RWPE2 (cell line): ENCODE measurements at regions not wholly inside any gene's neighbourhood (a gene's known extent, or its start where the extent isn't known, plus 50 kb on each side); places are given as distances from the start of the nearest gene placed in this dataset.

Experiments
- ATAC-seq: fragments of 200-7000 bp; cut with Tn5 transposase; 3 replicates; pipeline ENCODE4 v1.9.1; 2021; ENCODE audit warnings: low read depth
- DNase-seq: peaks from one replicate; pipeline ENCODE4 v3.0.0-alpha.2; 2020; ENCODE audit warnings: low spot score
- H3K27ac ChIP-seq: fragments of 450-650 bp; 2 replicates; pipeline ENCODE4 v1.5.1; 2017; ENCODE audit warnings: mild to moderate bottlenecking; ENCODE audit not compliant: poor library complexity, severe bottlenecking
- H3K27me3 ChIP-seq: fragments of 250-450 bp; sonication (Bioruptor Pico); 2 replicates; pipeline ENCODE4 v1.5.1; 2021; ENCODE audit warnings: mild to moderate bottlenecking, moderate library complexity; ENCODE audit not compliant: insufficient read depth, poor library complexity, severe bottlenecking
- H3K36me3 ChIP-seq: fragments of 250-450 bp; sonication (Bioruptor Pico); 2 replicates; pipeline ENCODE4 v1.5.1; 2020; ENCODE audit warnings: low read depth, mild to moderate bottlenecking, moderate library complexity
- H3K4me1 ChIP-seq: fragments of 250-450 bp; sonication (Bioruptor Pico); 2 replicates; pipeline ENCODE4 v1.5.1; 2021; ENCODE audit warnings: mild to moderate bottlenecking, moderate library complexity; ENCODE audit not compliant: insufficient read depth, poor library complexity, severe bottlenecking
- H3K4me3 ChIP-seq: fragments of 250-450 bp; sonication (Bioruptor Pico); 2 replicates; pipeline ENCODE4 v1.5.1; 2021; ENCODE audit warnings: mild to moderate bottlenecking, moderate library complexity; ENCODE audit not compliant: severe bottlenecking
- H3K9me3 ChIP-seq: fragments of 250-450 bp; sonication (Bioruptor Pico); 2 replicates; pipeline ENCODE4 v1.5.1; 2021; ENCODE audit warnings: mild to moderate bottlenecking, moderate library complexity; ENCODE audit not compliant: severe bottlenecking
- TF ChIP-seq, protein P1 (sequence below): fragments of 450-650 bp; IDR thresholded peaks from one replicate; pipeline ENCODE4 v1.5.1; 2017; ENCODE audit warnings: mild to moderate bottlenecking, moderate library complexity; ENCODE audit not compliant: poor library complexity, severe bottlenecking

- no peak overlapping the region for H3K27ac ChIP-seq
- DNase-seq = no peak
- H3K4me3 ChIP-seq = no peak overlapping the region
- H3K27me3 ChIP-seq = no peaks in the 10 kb centered on the region
- no peak for ATAC-seq
- H3K4me1 ChIP-seq = no peaks in the 10 kb centered on the region
- TF ChIP-seq, protein P1, sequence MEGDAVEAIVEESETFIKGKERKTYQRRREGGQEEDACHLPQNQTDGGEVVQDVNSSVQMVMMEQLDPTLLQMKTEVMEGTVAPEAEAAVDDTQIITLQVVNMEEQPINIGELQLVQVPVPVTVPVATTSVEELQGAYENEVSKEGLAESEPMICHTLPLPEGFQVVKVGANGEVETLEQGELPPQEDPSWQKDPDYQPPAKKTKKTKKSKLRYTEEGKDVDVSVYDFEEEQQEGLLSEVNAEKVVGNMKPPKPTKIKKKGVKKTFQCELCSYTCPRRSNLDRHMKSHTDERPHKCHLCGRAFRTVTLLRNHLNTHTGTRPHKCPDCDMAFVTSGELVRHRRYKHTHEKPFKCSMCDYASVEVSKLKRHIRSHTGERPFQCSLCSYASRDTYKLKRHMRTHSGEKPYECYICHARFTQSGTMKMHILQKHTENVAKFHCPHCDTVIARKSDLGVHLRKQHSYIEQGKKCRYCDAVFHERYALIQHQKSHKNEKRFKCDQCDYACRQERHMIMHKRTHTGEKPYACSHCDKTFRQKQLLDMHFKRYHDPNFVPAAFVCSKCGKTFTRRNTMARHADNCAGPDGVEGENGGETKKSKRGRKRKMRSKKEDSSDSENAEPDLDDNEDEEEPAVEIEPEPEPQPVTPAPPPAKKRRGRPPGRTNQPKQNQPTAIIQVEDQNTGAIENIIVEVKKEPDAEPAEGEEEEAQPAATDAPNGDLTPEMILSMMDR = no peak
- H3K9me3 ChIP-seq = no peaks in the 10 kb centered on the region
- no peaks in the 10 kb centered on the region for H3K36me3 ChIP-seq
Observed at GRCh38 chrX:69090022-69090421, 75.2 kb downstream of the PJA1 start.

DNA sequence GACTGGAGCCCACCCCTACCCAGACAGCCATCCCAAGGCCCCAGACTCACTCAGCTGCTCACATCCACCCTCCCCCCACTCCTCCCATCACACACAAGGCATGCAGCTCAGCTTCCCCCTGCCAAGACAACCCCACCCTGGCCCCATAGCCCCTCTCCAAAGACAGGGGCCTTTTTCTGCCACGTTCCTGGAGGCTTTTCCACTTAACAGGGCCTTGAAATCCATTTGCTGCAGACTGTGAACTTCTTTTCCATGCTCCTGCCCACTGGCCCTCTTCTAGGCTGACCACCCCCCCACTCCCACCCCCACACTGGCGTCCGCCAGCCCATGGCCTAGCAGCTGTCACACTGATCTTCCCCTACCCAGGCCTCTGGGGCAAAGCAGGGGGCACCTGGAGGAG is 76.0 kb downstream of the PJA1 start:
- TF ChIP-seq, protein P1 = no peak
- Histone ChIP-seq H3K36me3 (no peaks in the 10 kb centered on the region), H3K9me3 (no peaks in the 10 kb centered on the region), H3K4me3 (no peak overlapping the region), H3K27ac (no peak overlapping the region), H3K27me3 (no peaks in the 10 kb centered on the region), H3K4me1 (no peaks in the 10 kb centered on the region)
- no peak for DNase-seq
- ATAC-seq = no peak

DNA sequence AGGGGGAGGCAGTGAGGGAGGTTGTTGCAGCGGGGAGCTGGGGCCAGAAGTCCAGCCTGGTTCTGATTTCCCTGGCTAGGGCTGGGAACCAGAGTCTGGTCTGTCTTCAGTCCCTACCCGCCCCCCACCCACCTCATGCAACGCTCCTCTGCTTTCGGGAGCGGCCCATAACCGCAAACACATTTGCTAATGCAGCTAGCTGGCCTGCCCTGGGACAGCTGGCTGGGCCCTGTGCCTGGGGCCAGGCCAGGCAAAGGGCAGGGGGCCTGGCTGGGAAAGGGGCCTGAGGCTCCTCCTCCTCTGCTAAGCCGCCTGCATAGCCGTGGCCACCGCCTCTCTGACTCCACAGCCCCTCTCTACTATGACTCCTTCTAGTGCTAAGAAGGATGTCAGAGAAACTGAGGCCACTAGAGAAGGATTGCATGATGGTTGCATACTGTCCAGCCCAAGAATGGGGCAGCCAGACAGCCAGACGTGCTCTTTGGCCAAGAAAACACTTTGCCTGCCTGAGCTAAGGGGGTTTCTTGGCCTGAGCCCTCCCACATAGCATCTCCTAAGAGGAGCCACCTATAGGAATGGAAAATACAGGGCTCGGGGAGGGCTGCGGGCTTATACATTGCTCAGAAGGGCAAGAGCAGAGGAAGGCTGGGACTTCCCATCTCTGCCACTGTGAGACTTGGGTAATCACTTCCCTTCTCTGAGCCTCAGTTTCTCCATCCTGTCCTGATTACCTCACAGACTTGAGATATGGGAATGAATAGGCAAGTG is 76.9 kb downstream of the PJA1 start:
- ATAC-seq = no peak
- no peak overlapping the region for H3K4me3 ChIP-seq
- no peak overlapping the region for H3K27ac ChIP-seq
- no peaks in the 10 kb centered on the region for H3K36me3 ChIP-seq
- no peak for DNase-seq
- H3K4me1 ChIP-seq = no peaks in the 10 kb centered on the region
- H3K9me3 ChIP-seq = no peaks in the 10 kb centered on the region
- TF ChIP-seq, protein P1 = no peak
- no peaks in the 10 kb centered on the region for H3K27me3 ChIP-seq

- no peaks in the 10 kb centered on the region for H3K9me3 ChIP-seq
- H3K4me3 ChIP-seq = no peak overlapping the region
- H3K27me3 ChIP-seq = no peaks in the 10 kb centered on the region
- no peak overlapping the region for H3K27ac ChIP-seq
- no peaks in the 10 kb centered on the region for H3K36me3 ChIP-seq
- no peak for DNase-seq
- ATAC-seq = no peak
- TF ChIP-seq, protein P1 = no peak
- H3K4me1 ChIP-seq = no peaks in the 10 kb centered on the region
Observed at GRCh38 chrX:69085826-69086225, 79.4 kb downstream of the PJA1 start.

GRCh38 chrX:69085151-69085550 is 80.1 kb downstream of the PJA1 start:
- no peaks in the 10 kb centered on the region for H3K36me3 ChIP-seq
- no peak overlapping the region for H3K27ac ChIP-seq
- no peaks in the 10 kb centered on the region for H3K27me3 ChIP-seq
- DNase-seq (no peak), ATAC-seq (no peak)
- no peaks in the 10 kb centered on the region for H3K4me1 ChIP-seq
- TF ChIP-seq, protein P1 = no peak
- no peak overlapping the region for H3K4me3 ChIP-seq
- no peaks in the 10 kb centered on the region for H3K9me3 ChIP-seq
